HEK293 (cell line): ENCODE measurements at regions not wholly inside any gene's neighbourhood (a gene's known extent, or its start where the extent isn't known, plus 50 kb on each side); places are given as distances from the start of the nearest gene placed in this dataset.

Source experiments
- CTCF ChIP-seq: fragments of 450-650 bp; formaldehyde crosslinking; IDR thresholded peaks from 2 replicates; pipeline ENCODE4 v1.5.1; 2016; ENCODE audit warnings: missing biosample characterization, missing genetic modification characterization
- GLI2 ChIP-seq: fragments of 450-650 bp; formaldehyde crosslinking; IDR thresholded peaks from 2 replicates; pipeline ENCODE4; 2017; ENCODE audit warnings: missing biosample characterization, missing genetic modification characterization, low read depth, borderline replicate concordance
- KLF16 ChIP-seq: fragments of 450-650 bp; formaldehyde crosslinking; IDR thresholded peaks from 2 replicates; pipeline ENCODE4 v1.5.1; 2017; ENCODE audit warnings: missing biosample characterization, missing genetic modification characterization
- TCF7L2 ChIP-seq: IDR thresholded peaks from 2 replicates; pipeline ENCODE4 v1.6.1; 2011; ENCODE audit warnings: low read depth, mild to moderate bottlenecking, inconsistent platforms, low read length, moderate library complexity, borderline replicate concordance
- YY1 ChIP-seq: fragments of 450-650 bp; formaldehyde crosslinking; IDR thresholded peaks from 2 replicates; pipeline ENCODE4 v1.5.1; 2018; ENCODE audit warnings: missing biosample characterization, missing genetic modification characterization
- ZBTB17 ChIP-seq: fragments of 450-650 bp; formaldehyde crosslinking; IDR thresholded peaks from 2 replicates; pipeline ENCODE4 v1.5.1; 2016; ENCODE audit warnings: missing biosample characterization, missing genetic modification characterization
- ZBTB44 ChIP-seq: fragments of 450-650 bp; IDR thresholded peaks from 2 replicates; pipeline ENCODE4 v1.5.1; 2018; ENCODE audit warnings: missing biosample characterization, mild to moderate bottlenecking, missing genetic modification characterization
- ZNF157 ChIP-seq: fragments of 450-650 bp; formaldehyde crosslinking; IDR thresholded peaks from 2 replicates; pipeline ENCODE4 v1.5.1; 2016; ENCODE audit warnings: missing biosample characterization, missing genetic modification characterization
- ZNF280D ChIP-seq: fragments of 450-650 bp; formaldehyde crosslinking; IDR thresholded peaks from 2 replicates; pipeline ENCODE4 v1.5.1; 2016; ENCODE audit warnings: missing biosample characterization, missing genetic modification characterization
- ZNF629 ChIP-seq: fragments of 450-650 bp; formaldehyde crosslinking; IDR thresholded peaks from 2 replicates; pipeline ENCODE4 v1.5.1; 2017; ENCODE audit warnings: missing biosample characterization, missing genetic modification characterization
- TF ChIP-seq, protein P1 (sequence below): fragments of 450-650 bp; formaldehyde crosslinking; IDR thresholded peaks from 2 replicates; pipeline ENCODE4 v1.5.1; 2016; ENCODE audit warnings: missing biosample characterization, missing genetic modification characterization, low read depth

- no peak for TF ChIP-seq KLF16 (tag by site-specific recombination)
- TF ChIP-seq ZBTB44, result no peak
- TF ChIP-seq ZBTB17 (tag by site-specific recombination), result no peak
- TF ChIP-seq CTCF (tag by site-specific recombination), result no peak
- TF ChIP-seq, protein P1, sequence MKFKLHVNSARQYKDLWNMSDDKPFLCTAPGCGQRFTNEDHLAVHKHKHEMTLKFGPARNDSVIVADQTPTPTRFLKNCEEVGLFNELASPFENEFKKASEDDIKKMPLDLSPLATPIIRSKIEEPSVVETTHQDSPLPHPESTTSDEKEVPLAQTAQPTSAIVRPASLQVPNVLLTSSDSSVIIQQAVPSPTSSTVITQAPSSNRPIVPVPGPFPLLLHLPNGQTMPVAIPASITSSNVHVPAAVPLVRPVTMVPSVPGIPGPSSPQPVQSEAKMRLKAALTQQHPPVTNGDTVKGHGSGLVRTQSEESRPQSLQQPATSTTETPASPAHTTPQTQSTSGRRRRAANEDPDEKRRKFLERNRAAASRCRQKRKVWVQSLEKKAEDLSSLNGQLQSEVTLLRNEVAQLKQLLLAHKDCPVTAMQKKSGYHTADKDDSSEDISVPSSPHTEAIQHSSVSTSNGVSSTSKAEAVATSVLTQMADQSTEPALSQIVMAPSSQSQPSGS (tag by site-specific recombination), result no peak
- no peak for TF ChIP-seq ZNF629
- TF ChIP-seq ZNF280D (tag by site-specific recombination), result no peak
- no peak for TF ChIP-seq GLI2 (tag by site-specific recombination)
- no peak for TF ChIP-seq ZNF157 (tag by site-specific recombination)
- no peak for TF ChIP-seq TCF7L2
- no peak for TF ChIP-seq YY1 (tag by site-specific recombination)
Measured at GRCh38 chr2:150145299-150145692, 342.2 kb downstream of the RND3 start.
